Stimulated activated CD4-positive, alpha-beta T cell treated with anti-CD3 and anti-CD28 coated beads, Interleukin-2, amount 100 ng/mL, for 48 hours (primary cell): ENCODE measurements at regions not wholly inside any gene's neighbourhood (a gene's known extent, or its start where the extent isn't known, plus 50 kb on each side); places are given as distances from the start of the nearest gene placed in this dataset.
"Not testable (repeated sequence)": the region's sequence is repeated elsewhere in the genome, so short reads cannot be mapped to it uniquely, and the experiment has no call there.

Experiments
- DNase-seq, 2 donors: peaks; one replicate each; pipeline ENCODE4 v3.0.0-alpha.2; 2020

GRCh38 chrX:102784550-102784949 is 64.0 kb downstream of the GPRASP3 start:
- no peak for DNase-seq

- DNase-seq = no peak
Observed at GRCh38 chrX:102787283-102787682, 66.7 kb downstream of the GPRASP3 start.

- no peak for DNase-seq
Observed at GRCh38 chrX:102808336-102808735, 87.8 kb downstream of the GPRASP3 start.

GRCh38 chrX:102818269-102818668 is 97.7 kb downstream of the GPRASP3 start:
- not testable (repeated sequence) for DNase-seq

DNA sequence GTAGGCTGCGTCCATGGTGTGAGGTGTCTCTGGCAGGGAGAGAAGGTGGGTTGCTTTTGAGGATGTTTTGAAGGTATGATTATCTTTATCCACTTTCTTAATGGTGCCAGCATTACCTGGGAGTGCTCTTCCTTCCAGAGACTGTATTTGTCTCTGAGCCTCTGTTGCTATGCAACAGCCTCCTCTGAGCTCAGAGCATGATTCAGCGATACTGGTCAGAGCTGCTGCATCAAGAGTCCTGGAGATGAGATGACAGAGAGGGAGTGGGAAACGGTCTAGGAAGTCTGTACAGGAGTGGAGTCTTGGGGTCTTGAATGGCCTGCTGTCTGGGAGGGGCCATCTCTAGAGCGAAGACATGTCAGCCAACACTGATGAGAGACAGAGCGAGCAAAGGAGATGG is 104.4 kb upstream of the RAB40AL start:
- no peak for DNase-seq

DNA sequence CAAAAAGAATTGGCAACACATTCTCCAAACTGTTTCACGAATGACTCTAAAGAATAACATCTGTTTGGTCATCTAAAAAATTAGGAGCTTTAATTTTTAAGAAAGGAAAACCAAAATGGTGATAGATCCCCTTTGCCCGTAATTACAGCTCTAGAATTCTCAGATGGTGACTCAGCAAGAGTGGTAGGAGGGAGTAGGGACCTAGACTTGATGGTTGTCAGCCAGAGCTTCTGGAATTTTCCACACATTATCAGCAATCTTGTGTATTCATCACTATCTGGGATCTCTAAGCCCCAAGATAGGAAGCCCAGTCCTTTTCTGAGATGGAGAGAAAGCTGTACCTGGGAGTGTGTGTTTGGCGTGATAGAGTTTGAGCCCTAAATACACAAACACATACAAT is 103.9 kb upstream of the RAB40AL start:
- DNase-seq = no peak

GRCh38 chrX:102835504-102836146 is 101.4 kb upstream of the RAB40AL start:
- no peak for DNase-seq

GRCh38 chrX:102837847-102838246 is 99.2 kb upstream of the RAB40AL start:
- no peak for DNase-seq

- DNase-seq = no peak
Observed at GRCh38 chrX:102840871-102841705, 96.0 kb upstream of the RAB40AL start.

DNA sequence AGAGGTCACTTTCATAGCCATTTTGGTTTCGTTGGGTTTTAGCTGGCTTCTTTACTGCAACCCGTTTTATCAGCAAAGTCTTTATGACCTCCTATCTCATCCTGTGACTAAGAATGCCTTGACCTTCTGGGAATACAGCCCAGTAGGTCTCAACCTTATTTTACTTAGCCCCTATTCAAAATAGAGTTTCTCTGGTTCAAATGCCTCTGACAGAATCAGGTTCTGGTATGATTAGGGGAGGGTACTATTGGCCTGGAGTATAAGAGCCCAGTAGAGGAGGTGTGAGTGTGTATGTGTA is 95.4 kb upstream of the RAB40AL start:
- no peak for DNase-seq

DNA sequence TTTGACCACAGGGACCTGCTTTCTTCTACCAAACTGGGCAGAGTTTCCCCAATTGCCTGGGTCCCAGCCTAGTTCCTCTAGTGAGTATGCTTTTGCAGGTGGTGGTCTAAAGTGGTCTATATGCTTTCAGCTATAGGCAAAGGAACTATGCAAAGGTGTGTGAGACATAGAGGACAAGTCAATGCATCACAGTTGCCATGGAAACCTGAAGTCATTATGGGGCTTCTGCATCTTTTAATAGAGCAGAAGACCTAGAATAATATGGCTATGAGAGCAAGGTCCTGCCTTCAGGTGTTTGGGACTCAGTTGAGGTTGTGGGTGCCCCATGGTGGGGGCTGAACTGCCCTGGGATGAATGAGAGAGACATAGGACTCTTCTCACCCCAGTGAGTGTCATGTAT is 92.1 kb upstream of the RAB40AL start:
- DNase-seq = no peak

GRCh38 chrX:102846544-102847236 is 90.4 kb upstream of the RAB40AL start:
- no peak for DNase-seq

GRCh38 chrX:102847362-102847761 is 89.7 kb upstream of the RAB40AL start:
- DNase-seq = no peak

GRCh38 chrX:102849396-102849795 is 87.7 kb upstream of the RAB40AL start:
- no peak for DNase-seq

- not testable (repeated sequence) for DNase-seq
Observed at GRCh38 chrX:102858826-102859549, 78.1 kb upstream of the RAB40AL start.

- no peak for DNase-seq
Observed at GRCh38 chrX:102859550-102859871, 77.6 kb upstream of the RAB40AL start.

- no peak for DNase-seq
Observed at GRCh38 chrX:102860235-102860634, 76.8 kb upstream of the RAB40AL start.

GRCh38 chrX:102863735-102864134 is 73.3 kb upstream of the RAB40AL start:
- peak; percentile 74 to 88 for DNase-seq

- no peak for DNase-seq
Observed at GRCh38 chrX:102866981-102867656, 70.0 kb upstream of the RAB40AL start.

- no peak for DNase-seq
Observed at GRCh38 chrX:102883491-102883890, 53.6 kb upstream of the RAB40AL start.
